Endodermal cell (in vitro differentiated cells): ENCODE measurements at regions not wholly inside any gene's neighbourhood (a gene's known extent, or its start where the extent isn't known, plus 50 kb on each side); places are given as distances from the start of the nearest gene placed in this dataset.
"Not testable (repeated sequence)": the region's sequence is repeated elsewhere in the genome, so short reads cannot be mapped to it uniquely, and the experiment has no call there.

ENCODE experiments used
- DNase-seq: peaks from one replicate; pipeline ENCODE4 v3.0.0-alpha.2; 2017
- H3K27ac ChIP-seq: 2 replicates; pipeline ENCODE4 v1.5.1; 2013; ENCODE audit warnings: mild to moderate bottlenecking, low read depth, low read length, moderate library complexity
- H3K27me3 ChIP-seq: 2 replicates; pipeline ENCODE4 v1.6.1; 2013; ENCODE audit warnings: mild to moderate bottlenecking, low read length, moderate library complexity; ENCODE audit not compliant: insufficient read depth, control insufficient read depth, poor library complexity, severe bottlenecking
- H3K36me3 ChIP-seq: 2 replicates; pipeline ENCODE4 v1.7.0; 2013; ENCODE audit warnings: mild to moderate bottlenecking, low read length, moderate library complexity; ENCODE audit not compliant: control insufficient read depth, insufficient read depth
- H3K4me1 ChIP-seq: one replicate; pipeline ENCODE4 v1.7.0; 2013; ENCODE audit warnings: low read length; ENCODE audit not compliant: control insufficient read depth, insufficient read depth
- H3K4me3 ChIP-seq: 2 replicates; pipeline ENCODE4 v1.5.1; 2013; ENCODE audit warnings: mild to moderate bottlenecking, low read length, moderate library complexity
- H3K9ac ChIP-seq: 2 replicates; pipeline ENCODE4 v1.6.1; 2013; ENCODE audit warnings: mild to moderate bottlenecking, low read length, moderate library complexity; ENCODE audit not compliant: poor library complexity, severe bottlenecking; ENCODE audit errors: extremely low read depth
- H3K9me3 ChIP-seq: 2 replicates; pipeline ENCODE4 v1.6.1; 2013; ENCODE audit warnings: mild to moderate bottlenecking, low read length, moderate library complexity; ENCODE audit not compliant: control insufficient read depth
- H3K27ac Mint-ChIP-seq: 2 replicates; pipeline ENCODE4 v1.8.0; 2020; ENCODE audit warnings: mixed read lengths
- H3K27me3 Mint-ChIP-seq: 2 replicates; pipeline ENCODE4 v1.8.0; 2021; ENCODE audit warnings: mild to moderate bottlenecking, mixed read lengths; ENCODE audit not compliant: insufficient read depth
- H3K36me3 Mint-ChIP-seq: 2 replicates; pipeline ENCODE4 v1.8.0; 2020; ENCODE audit warnings: low read depth, mixed read lengths
- H3K4me1 Mint-ChIP-seq: 2 replicates; pipeline ENCODE4 v1.8.0; 2020; ENCODE audit warnings: mixed read lengths
- H3K4me3 Mint-ChIP-seq: 2 replicates; pipeline ENCODE4 v1.8.0; 2020; ENCODE audit warnings: mild to moderate bottlenecking, moderate library complexity, mixed read lengths
- H3K9me3 Mint-ChIP-seq: 2 replicates; pipeline ENCODE4 v1.8.0; 2020; ENCODE audit warnings: mild to moderate bottlenecking, mixed read lengths
- CTCF ChIP-seq: fragments of 200-600 bp; sonication (generic); conservative IDR thresholded peaks from 2 replicates; pipeline ENCODE4 v1.5.0; 2021; ENCODE audit warnings: antibody characterized with exemption, mild to moderate bottlenecking
- WGBS, 2 experiments: methylation state at CpG; one replicate each; pipeline versions ENCODE4 v1.1.5 to v1.1.7; 2013; ENCODE audit warnings: missing lambda C conversion rate in 2 of 2, mixed read lengths in 1 of 2; ENCODE audit not compliant: insufficient coverage in 1 of 2, insufficient read length in 1 of 2; 5-methylcytosine and 5-hydroxymethylcytosine counted together

- Histone ChIP-seq H3K4me3 (no peak overlapping the region), H3K27me3 (no peaks in the 10 kb centered on the region), H3K9ac (no peak overlapping the region), H3K9me3 (no peaks in the 10 kb centered on the region), H3K27ac (no peak overlapping the region), H3K36me3 (no peaks in the 10 kb centered on the region), H3K4me1 (no peaks in the 10 kb centered on the region)
- DNase-seq = no peak
- Mint-ChIP-seq H3K27ac (no peak overlapping the region), H3K4me3 (no peak overlapping the region), H3K9me3 (peaks cover 5% of the 10 kb centered on the region), H3K36me3 (no peaks in the 10 kb centered on the region), H3K27me3 (no peaks in the 10 kb centered on the region), H3K4me1 (no peaks in the 10 kb centered on the region)
- 92 to 93% methylated on average over 2 to 4 of the region's 4 CpGs for WGBS, 2 experiments
- TF ChIP-seq CTCF = no peak
Observed at GRCh38 chr3:103532986-103533385, 1098.2 kb downstream of the ZPLD1 start.

- H3K4me1 ChIP-seq = no peaks in the 10 kb centered on the region
- H3K27ac ChIP-seq = no peak overlapping the region
- no peak overlapping the region for H3K4me3 ChIP-seq
- H3K36me3 Mint-ChIP-seq = no peaks in the 10 kb centered on the region
- no peak overlapping the region for H3K9ac ChIP-seq
- no peak for DNase-seq
- H3K4me3 Mint-ChIP-seq = no peak overlapping the region
- TF ChIP-seq CTCF = no peak
- H3K27ac Mint-ChIP-seq = no peak overlapping the region
- no peaks in the 10 kb centered on the region for H3K27me3 Mint-ChIP-seq
- H3K9me3 ChIP-seq = no peaks in the 10 kb centered on the region
- H3K27me3 ChIP-seq = no peaks in the 10 kb centered on the region
- no peaks in the 10 kb centered on the region for H3K36me3 ChIP-seq
- no peaks in the 10 kb centered on the region for H3K9me3 Mint-ChIP-seq
- 87 to 90% methylated on average over 6 to 8 of the region's 8 CpGs for WGBS, 2 experiments
- H3K4me1 Mint-ChIP-seq = peaks cover 4% of the 10 kb centered on the region
Observed at GRCh38 chr3:103554451-103554850, 1119.6 kb downstream of the ZPLD1 start.

GRCh38 chr3:103564116-103564515 lies 1129.3 kb downstream of the ZPLD1 start:
- H3K27ac Mint-ChIP-seq, H3K27ac ChIP-seq, H3K36me3 ChIP-seq, H3K4me3 ChIP-seq, H3K27me3 ChIP-seq, H3K9me3 ChIP-seq, DNase-seq, H3K4me1 Mint-ChIP-seq, H3K9ac ChIP-seq, H3K36me3 Mint-ChIP-seq, H3K27me3 Mint-ChIP-seq, H3K4me1 ChIP-seq, H3K4me3 Mint-ChIP-seq: not testable (repeated sequence)
- peaks cover 20% of the 10 kb centered on the region for H3K9me3 Mint-ChIP-seq
- WGBS, 2 experiments = 87 to 92% methylated on average over 3 to 6 of the region's 6 CpGs

- H3K4me3 ChIP-seq = no peak overlapping the region
- no peak overlapping the region for H3K27ac ChIP-seq
- TF ChIP-seq CTCF = no peak
- H3K9me3 Mint-ChIP-seq = no peaks in the 10 kb centered on the region
- H3K4me1 ChIP-seq = no peaks in the 10 kb centered on the region
- H3K27me3 ChIP-seq = no peaks in the 10 kb centered on the region
- H3K9ac ChIP-seq = no peak overlapping the region
- no peak overlapping the region for H3K27ac Mint-ChIP-seq
- H3K27me3 Mint-ChIP-seq = no peaks in the 10 kb centered on the region
- DNase-seq = no peak
- H3K9me3 ChIP-seq = no peaks in the 10 kb centered on the region
- H3K36me3 ChIP-seq = no peaks in the 10 kb centered on the region
- WGBS, 2 experiments = 87 to 91% methylated on average over 1 to 3 of the region's 4 CpGs
- no peaks in the 10 kb centered on the region for H3K36me3 Mint-ChIP-seq
- H3K4me3 Mint-ChIP-seq = no peak overlapping the region
- H3K4me1 Mint-ChIP-seq = no peaks in the 10 kb centered on the region
Observed at GRCh38 chr3:103585809-103586208, 1151.0 kb downstream of the ZPLD1 start.
